ENCODE measurements at regions not wholly inside any gene's neighbourhood (a gene's known extent, or its start where the extent isn't known, plus 50 kb on each side); places are given as distances from the start of the nearest gene placed in this dataset.
"Not testable (repeated sequence)": the region's sequence is repeated elsewhere in the genome, so short reads cannot be mapped to it uniquely, and the experiment has no call there.

DNA sequence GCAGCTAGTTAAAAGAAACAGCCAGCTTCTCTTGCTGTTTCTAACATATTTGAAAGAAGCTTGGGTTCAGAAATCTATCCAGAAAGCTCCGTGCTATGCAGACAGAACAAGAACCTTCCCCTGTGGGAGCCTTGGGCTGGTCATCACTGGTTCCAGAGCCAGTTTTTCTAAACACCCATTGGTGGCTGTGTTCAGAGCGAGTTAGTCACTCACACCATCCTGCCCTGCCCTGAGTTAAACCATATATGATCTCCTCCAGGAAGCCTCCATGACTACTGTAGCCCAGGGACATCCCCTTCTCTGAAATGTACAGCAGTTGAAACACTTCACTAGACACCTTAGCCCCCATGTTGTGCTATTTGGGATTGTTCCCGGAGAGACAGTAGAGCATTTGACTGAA lies 200.8 kb upstream of the SGCG start:
- DNase-seq (ENCODE audit: low spot score): no peak

DNA sequence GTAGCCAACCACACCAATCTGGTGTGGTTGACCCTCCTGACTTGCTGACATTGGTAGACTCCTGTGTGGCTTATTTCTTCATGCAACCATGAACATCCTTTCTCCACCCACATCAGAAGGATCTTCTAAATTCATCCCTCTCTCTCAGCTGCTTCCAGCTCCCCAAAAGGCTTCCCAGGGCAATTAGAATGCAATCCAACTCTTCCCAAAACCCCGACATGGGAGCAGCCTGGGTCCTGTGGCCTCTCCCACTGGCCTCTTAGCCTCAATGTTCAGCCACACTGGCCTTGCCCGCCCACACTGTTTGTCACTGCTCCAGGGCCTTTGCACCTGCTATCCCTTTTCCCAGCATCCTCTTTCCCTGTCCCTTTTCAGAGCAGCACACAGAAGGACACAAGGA lies 199.8 kb upstream of the SGCG start:
- no peak for DNase-seq (ENCODE audit: low spot score)

DNA sequence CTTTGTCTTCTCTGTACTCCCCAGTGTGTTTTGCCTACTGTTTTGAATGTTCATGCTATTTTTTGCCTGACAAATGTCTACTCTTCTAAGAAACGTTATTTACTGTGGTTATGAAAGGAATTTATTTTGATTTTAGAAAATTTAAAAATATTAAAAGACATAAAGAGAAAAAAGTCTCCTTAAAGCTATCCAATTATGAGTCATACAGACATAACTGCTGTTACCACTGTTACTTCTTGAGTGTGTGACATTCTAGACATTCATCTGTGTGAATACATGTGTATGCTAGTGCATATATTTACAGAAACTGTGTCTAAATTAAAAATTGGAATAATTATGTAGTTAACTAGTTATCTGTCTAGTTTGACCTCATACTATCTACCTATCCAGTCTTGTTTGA lies 187.6 kb upstream of the SGCG start:
- DNase-seq (ENCODE audit: low spot score): no peak

DNA sequence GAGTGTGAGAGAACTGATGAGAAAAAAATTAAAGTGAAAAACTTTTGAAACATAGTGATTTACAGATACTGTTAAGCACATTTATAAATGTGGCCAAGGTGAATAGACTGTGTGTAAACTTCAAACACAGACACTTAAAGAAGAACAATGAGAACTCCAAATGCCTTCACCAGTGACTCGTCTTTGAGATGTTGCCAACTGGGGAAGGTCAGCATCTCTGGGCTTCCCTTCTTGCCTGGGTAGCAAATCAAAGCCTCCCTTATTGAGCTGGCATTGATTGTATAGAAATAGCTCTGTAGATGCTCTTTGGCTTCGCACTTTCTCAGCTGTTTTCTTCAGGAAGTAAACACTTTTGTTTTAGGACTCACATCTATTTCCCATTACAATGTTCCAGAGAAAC lies 177.3 kb upstream of the SGCG start:
- DNase-seq (ENCODE audit: low spot score): no peak

DNA sequence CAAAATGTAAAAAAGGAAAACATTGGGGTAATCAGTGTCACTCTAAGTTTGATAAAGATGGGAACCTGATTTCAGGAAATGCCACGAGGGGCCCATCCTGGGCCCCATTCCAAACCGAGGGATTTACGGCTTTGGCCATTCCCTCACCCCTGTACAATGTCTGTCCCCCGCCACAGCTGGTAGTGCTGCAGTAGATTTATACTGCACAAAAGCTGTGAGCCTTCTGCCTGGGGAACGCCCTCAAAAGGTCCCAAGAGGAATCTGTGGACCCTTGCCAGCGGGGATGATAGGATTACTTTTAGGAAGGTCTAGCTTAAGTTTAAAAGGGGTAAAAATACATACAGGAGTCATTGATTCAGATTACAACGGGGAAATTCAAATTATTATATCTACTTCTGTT lies 173.4 kb upstream of the SGCG start:
- no peak for DNase-seq (ENCODE audit: low spot score)

DNA sequence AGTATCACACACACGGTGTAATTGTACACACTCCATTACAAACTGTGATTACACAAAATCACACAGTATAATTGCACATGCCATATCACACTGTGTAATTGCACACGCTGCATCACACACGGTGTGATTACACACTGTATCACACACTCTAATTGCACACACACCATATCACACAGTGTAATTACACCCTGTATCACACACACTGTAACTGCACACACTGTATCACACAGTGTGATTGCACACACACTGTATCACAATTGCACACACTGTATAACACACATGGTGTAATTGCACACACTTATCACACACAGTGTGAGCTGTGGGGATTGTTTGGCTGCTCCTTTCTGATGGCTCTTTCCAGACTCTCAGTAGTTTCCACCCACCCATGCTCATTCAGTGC lies 162.6 kb upstream of the SGCG start:
- no peak for DNase-seq (ENCODE audit: low spot score)

DNA sequence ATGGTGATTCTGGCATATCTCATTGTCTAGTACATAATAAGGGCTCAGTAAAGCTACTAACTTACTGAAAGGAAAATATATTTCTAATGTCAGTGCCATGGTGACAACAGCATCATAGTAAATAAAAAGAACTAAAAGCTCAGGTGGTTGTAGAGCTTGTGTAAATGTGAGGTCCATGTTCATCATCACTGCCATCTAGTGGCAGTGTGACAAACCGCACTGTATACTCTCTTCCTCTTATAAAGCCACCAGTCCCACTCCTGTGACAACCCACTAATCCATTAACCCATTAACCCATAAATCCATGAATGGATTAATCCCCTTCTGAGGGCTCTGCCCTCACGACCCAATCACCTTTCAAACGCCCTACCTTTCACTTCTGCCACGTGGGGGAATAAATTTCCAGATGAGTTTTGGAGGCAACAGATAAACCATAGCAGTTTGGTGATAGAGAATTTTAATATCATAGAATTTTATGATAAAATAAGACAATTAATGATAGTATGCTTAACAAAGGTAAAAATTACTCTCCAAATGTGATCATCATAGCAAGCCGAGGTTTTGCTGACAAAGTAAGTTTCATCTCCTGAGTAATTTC lies 160.4 kb upstream of the SGCG start:
- peak; percentile 57 for DNase-seq (ENCODE audit: low spot score)

DNA sequence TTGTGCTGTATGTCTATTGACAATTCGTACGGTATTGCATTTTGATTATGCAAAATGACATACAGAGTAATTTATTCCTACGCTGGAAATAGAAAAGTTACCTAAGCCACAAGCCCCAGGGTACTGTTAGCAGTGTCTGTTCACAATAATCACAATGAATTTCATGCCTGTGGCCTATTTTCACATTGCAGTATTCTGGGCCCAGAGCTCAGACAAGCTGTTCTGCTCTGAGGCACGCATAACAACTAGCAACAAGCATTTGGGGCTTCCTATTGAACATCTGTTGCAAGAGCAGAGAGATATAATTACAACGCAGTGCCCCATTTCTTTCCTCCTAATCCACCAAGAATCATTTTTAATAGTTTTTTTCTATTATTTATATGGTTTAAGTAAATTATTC lies 158.9 kb upstream of the SGCG start:
- no peak for DNase-seq (ENCODE audit: low spot score)

DNA sequence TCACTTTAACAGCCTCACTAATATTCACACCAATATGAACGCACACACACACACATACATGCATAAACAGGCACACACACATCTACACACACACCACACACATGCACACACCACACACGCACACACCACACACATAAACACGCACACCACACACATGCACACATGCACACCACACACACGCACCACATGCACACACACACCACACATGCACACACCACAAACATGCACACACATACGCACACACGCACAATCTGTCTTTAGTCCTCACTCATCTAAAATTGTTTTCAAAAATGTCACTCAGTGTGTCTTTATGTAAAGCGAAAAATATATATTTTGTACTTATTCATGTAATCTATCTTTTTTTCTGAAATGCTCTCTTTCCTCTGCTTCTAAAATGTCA lies 158.1 kb upstream of the SGCG start:
- no peak for DNase-seq (ENCODE audit: low spot score)

DNA sequence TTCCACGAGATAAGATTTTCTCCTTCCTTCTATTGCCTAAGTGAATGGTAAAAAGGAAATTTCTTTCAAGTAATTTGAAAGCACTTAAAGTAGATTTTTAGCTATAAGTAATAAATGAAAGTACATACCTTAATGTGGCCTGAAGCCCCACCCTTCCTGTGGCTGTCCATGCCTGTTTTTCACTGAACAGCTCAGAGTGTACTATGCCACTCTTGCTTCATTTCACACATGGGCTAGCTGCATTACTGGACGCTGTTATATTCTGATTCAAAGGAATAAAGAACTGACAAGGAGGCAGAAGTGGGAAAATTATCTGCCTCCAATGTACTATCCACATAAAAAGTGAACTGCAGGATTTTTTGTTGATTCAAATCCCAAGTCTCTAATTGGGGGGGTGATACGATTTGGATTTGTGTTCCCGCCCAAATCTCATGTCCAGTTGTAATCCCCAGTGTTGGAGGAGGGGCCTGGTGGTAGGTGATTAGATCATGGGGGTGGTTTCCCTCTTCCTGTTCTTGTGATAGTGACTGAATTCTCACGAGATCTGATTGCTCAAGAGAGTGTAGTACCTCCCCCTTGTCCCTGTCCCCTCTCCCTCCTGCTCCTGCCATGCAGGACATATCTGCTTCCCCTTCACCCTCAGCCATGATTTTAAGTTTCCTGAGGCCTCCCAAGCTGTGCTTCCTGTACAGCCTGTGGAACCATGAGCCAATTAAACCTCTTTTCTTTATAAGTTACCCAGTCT lies 154.7 kb upstream of the SGCG start:
- no peak for DNase-seq (ENCODE audit: low spot score)

DNA sequence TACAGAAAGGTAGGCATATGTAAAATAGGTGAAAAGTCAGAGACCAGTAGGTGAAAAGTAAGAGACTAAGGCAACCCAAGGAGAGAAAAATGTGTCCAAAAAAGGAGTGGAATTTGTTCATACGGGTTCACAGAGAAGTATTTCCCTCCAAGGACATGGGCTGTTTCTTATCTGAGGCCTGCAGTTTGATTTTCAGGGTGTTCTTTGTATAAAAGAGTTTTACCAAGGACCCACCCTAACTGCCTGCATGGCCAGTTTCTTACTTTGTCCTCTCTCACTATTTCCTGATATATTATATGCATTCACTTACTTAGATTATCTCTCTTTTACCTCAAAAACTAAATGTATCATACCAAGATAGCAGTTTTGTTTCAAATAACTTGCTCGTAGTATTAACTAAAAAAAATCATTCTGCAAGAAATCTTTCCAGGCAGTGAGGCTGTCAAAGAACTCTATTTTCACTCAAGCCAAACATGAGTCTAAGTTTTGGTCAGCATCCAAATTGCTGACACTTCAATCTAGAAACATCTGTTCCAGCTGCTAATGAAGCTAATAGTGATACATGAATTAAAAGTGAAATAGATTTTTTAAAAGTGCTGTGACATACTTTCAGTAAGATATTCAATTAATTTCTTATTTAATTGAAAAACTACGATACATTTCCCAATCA lies 141.4 kb upstream of the SGCG start:
- no peak for DNase-seq (ENCODE audit: low spot score)

DNA sequence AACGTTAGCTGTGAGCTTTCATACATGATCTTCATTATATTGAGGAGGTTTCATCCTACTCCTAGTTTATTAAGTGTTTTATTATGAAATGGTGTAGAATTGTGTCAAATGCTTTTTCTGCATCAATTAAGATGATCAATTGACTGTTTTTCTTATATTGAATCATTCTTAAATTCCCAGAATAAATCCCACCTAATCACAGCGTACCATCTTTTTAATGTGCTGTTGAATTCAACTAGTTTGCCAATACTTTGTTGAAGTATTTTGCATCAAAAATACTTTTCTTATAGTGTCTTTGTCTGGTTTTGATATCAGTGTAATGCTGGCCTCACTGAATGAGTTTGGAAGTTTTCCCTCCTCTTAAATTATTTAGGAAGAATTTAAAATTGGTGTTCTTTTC lies 138.6 kb upstream of the SGCG start:
- no peak for DNase-seq (ENCODE audit: low spot score)

DNA sequence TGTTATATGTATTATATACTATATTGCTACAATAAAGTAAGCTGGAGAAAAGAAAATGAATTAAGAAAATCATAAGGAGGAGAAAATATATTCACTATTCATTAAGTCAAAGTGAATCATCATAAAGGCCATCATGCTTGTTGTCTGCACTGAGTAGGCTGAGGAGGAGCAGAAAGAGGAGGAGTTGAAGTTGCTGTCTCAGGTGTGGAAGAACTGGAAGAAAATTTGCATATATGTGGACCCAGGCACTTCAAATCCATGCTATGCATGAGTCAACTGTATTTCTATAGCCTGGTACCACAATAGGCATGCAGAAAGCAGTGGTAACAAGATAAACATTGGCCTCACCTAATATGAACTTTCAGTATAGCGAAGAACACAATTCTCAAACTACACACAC lies 135.9 kb upstream of the SGCG start:
- no peak for DNase-seq (ENCODE audit: low spot score)

DNA sequence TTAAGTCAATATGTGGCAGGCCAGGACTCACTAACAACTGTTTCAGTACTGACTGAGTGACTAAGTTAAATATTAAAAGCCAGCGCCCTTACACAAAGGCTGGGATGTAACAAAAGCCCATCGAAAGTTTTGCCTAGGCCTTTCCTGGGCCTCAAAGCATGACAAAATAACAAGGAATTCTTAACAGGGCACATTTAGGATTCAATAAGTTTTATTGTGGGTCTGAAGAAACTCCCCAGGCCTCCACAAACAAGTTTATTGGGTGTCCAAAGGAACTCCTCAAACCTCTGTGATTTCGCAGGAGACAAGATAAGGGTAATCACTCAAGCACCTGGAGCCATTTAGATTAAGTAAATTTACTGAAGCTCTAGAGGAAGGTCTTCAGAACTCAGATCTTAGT lies 130.7 kb upstream of the SGCG start:
- no peak for DNase-seq (ENCODE audit: low spot score)

DNA sequence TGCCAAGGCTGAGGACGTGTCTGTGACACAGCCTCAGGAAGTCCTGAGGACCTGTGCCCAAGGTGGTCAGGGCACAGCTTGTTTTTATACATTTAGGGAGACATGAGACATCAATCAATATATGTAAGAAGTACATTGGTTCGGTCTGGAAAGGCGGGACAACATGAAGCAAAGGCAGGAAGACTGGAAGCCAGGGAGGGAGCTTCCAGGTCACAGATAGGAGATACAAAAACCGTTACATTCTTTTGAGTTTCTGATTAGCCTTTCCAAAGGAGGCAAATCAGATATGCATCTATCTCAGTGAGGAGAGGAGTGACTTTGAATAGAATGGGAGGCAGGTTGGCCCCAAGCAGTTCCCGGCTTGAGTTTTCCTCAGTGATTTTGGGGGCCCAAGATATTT lies 127.1 kb upstream of the SGCG start:
- not testable (repeated sequence) for DNase-seq (ENCODE audit: low spot score)

DNA sequence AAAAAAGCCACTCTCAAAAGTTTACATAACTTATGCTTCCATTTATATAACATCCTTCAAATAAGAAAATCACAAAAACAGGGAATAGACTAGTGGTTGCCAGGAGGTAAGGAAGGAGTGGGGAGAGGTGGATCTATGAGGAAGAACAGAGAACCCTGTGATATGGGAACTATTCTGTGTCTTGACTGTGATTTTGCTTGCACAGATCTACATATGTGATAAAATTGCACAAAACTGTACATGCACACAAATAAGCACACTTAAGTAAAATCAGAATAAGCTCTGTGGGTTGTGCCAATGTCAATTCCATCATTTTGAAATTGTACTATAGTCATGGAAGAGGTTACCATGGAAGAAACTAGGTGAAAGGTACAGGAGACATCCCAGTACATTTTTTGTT lies 121.6 kb upstream of the SGCG start:
- no peak for DNase-seq (ENCODE audit: low spot score)

DNA sequence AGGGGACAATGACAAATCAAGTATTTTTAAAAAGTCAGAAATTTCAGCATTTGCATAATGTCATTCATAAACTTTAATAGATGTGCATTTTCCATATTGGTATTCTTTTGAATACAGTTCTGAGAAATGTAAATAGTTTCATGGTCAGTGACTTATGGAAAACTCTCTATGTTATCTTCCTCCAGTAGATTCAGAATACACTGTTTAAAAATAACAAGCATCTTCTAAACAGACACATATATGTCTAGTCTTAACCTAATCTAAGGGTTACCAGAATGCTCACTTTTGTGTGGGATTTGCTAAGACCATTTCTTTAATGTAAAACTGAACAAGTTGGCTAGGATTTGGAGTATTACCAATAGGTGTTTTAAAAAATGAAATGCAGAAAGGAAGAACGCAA lies 119.8 kb upstream of the SGCG start:
- no peak for DNase-seq (ENCODE audit: low spot score)

DNA sequence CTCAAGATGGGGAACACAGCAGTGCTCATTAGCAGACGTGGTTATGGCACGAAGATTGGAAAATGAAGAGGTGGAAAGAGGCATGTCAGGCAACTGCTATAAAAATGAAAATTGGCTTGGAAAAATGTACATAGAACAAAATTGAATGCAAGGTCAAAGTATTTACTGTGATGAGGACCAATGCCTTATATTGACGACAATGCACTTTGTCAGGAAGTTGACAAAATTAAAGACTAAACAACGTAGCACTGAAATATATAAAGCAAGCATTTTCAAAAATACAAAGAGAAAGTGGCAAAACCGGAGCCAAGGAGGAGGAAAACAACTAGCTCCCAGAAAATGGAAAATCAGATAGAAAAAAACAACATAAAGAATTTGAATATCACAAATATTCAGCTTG lies 113.7 kb upstream of the SGCG start:
- DNase-seq (ENCODE audit: low spot score): no peak

DNA sequence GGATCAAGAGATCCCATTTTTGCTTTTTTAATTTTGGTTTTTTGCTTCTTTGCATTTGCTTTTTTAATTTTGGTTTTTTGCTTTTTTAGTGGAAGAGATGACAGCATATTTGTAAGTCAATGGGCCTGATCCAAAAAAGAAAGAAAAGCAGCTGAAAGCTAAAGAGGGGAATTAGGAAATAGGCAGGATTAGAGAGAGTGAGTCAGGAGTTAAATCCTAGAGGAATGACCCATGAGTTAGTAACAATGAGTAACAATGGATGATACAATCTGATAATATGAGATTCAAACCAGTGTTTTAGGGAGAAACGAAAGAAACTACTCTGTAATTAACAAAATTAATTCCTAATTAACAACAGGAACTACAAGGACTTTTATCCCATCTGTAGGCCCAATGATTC lies 111.2 kb upstream of the SGCG start:
- DNase-seq (ENCODE audit: low spot score): peak; percentile 78

DNA sequence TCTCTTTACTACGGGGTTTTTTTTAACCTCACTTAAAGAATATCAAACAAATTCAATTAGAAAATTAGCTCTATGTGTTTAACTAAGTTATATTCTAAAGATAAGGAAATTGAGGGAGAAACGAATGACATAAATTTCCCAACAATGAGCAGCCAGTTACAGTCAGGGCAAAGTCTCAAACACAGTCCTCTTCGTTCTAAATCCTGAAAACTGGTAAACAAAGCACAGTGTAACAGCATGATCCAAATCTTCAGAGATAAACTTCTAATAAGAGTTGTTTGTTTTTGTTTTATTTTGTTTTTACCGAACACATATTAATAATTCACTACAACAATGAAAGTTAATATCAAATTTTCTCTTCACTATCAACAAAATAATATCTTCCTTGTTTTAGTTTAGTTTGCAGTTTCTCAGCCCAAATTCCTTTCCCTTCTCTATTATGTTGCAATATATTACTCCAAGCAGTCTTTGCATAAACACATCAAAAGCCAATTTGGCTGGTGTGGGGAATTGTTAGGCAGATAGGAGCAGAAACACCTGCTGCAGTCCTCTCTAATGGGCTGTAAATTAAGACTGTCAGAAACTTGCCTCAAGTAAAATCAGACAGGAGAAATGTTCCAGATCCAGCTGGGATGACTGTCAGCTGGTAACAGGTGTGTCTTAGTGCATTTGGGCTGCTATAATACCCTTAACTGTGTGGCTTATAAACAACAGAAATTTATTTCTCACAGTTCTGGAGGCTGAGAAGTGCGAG lies 106.5 kb upstream of the SGCG start:
- no peak for DNase-seq (ENCODE audit: low spot score)

DNA sequence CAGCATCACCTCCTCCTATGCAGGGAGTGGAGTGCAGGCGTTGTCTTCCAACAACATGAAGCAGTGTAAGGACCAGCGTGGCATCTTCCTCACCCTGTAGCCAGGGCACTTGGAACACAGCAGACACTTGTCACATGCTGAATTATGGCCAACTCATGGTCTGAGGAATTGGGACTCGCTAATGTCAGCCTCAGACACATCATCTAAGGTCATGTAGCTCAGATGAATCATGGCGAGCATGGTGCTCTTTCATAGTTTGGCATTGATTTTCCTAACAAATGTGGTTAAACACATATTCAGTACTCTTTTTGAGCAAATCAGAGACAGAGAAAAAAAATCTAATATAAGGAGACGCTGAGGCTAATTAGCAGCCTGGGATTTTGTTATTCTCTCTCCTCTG lies 99.6 kb upstream of the SGCG start:
- peak; percentile 32 for DNase-seq (ENCODE audit: low spot score)

DNA sequence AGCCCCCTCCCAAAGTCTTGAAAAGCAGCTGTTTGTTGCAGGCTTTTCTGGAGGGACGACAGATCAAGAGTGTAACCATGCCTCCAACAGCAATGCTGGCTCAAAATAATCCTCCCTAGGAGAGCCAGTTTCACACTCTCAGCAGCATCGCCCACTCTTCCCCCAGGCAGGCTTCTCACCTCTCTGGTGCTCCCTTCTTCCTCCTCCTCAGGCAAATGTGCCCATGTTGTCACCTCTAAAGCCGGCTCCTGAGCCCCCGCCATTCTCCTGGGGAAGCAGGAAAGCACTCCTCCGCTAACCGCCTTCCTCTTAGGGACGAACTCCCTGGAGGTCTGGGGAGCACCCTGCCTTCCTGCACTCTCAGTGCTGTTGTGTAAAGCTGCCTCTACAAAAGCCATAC lies 98.9 kb upstream of the SGCG start:
- no peak for DNase-seq (ENCODE audit: low spot score)
